Upper lobe of left lung (tissue), 6 donors: ENCODE measurements at regions not wholly inside any gene's neighbourhood (a gene's known extent, or its start where the extent isn't known, plus 50 kb on each side); places are given as distances from the start of the nearest gene placed in this dataset.

Source experiments
- ATAC-seq, 2 donors: fragments of 200-7000 bp; cut with Tn5 transposase; one replicate each; pipeline ENCODE4 v1.9.1; 2022; ENCODE audit warnings: mild to moderate bottlenecking in 2 of 2, moderate library complexity in 2 of 2; ENCODE audit not compliant: low FRiP score in 2 of 2
- DNase-seq, 2 donors: peaks; one replicate each; pipeline ENCODE4 v3.0.0-alpha.2; 2019 to 2020
- H3K27ac ChIP-seq, 4 donors: fragments of 200-600 bp; sonication (generic); one replicate each; pipeline ENCODE4 v1.5.1; 2016 to 2019
- H3K27me3 ChIP-seq, 4 donors: fragments of 200-600 bp; sonication (generic); one replicate each; pipeline ENCODE4 v1.5.1; 2017 to 2019
- H3K36me3 ChIP-seq, 4 donors: fragments of 200-600 bp; sonication (generic); one replicate each; pipeline ENCODE4 v1.5.1; 2016 to 2019
- H3K4me1 ChIP-seq, 4 donors: fragments of 200-600 bp; sonication (generic); one replicate each; pipeline ENCODE4 v1.5.1; 2018 to 2019
- H3K4me3 ChIP-seq, 4 donors: fragments of 200-600 bp; sonication (generic); one replicate each; pipeline ENCODE4 v1.5.1; 2017 to 2019; ENCODE audit warnings: mild to moderate bottlenecking in 2 of 4, moderate library complexity in 1 of 4
- H3K9me3 ChIP-seq, 4 donors: fragments of 200-600 bp; sonication (generic); one replicate each; pipeline ENCODE4 v1.5.1; 2018 to 2019
- EP300 ChIP-seq, 4 donors: sonication (generic); formaldehyde crosslinking; IDR thresholded peaks; one replicate each; pipeline ENCODE4 v1.5.1; 2017; ENCODE audit warnings: antibody characterized with exemption in 4 of 4, control low read depth in 2 of 4
- POLR2A ChIP-seq, 4 donors: fragments of 450-650 bp; IDR thresholded peaks; one replicate each; pipeline ENCODE4 v1.5.1; 2016 to 2017; ENCODE audit warnings: antibody characterized with exemption in 4 of 4, mild to moderate bottlenecking in 2 of 4
- POLR2AphosphoS5 ChIP-seq, 2 donors: sonication (generic); formaldehyde crosslinking; IDR thresholded peaks; one replicate each; pipeline ENCODE4 v1.5.1; 2017; ENCODE audit warnings: antibody characterized with exemption in 2 of 2
- WGBS, 2 donors: methylation state at CpG; one replicate each; pipeline ENCODE4 v1.1.5; 2017 to 2018; 5-methylcytosine and 5-hydroxymethylcytosine counted together
- TF ChIP-seq, protein P1 (sequence below), 6 experiments: fragments of 450-650 bp in 4 of 6; fragments of 200-600 bp in 2 of 6; sonication (generic) in 2 of 6; IDR thresholded peaks; one replicate each; pipeline ENCODE4 v1.5.1; 2016 to 2019; ENCODE audit warnings: antibody characterized with exemption in 6 of 6
- donor health status: DM: no; HTN: no; CAD: no; lungs with moderate emphysema.
- donor health status: DM: no; HTN: yes; CAD: no; lungs with severe emphysema.

DNA sequence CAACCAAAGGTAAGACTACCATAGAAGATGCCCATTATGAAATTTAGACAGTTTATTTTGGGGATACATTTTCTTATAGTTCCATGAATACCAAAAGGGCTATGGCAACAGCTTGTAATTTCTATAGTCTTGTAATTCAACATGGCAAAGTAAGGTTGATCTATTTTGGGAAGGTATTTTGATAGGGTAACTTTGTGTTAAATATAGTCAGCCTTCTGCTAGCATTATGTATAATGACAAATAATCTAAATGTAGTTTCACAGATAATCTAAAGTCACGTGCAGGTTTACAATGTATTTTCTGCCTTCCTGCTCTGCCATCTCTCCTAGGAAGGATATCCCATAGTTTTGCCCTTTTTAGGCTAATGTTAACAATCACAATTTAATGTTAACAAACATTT lies 85.9 kb upstream of the DPH5 start:
- H3K9me3 ChIP-seq = no peaks in the 10 kb centered on the region
- no peak for TF ChIP-seq POLR2AphosphoS5 (IDR thresholded peaks at IDR 0.05)
- no peak for TF ChIP-seq POLR2A (IDR thresholded peaks at IDR 0.05)
- TF ChIP-seq, protein P1, sequence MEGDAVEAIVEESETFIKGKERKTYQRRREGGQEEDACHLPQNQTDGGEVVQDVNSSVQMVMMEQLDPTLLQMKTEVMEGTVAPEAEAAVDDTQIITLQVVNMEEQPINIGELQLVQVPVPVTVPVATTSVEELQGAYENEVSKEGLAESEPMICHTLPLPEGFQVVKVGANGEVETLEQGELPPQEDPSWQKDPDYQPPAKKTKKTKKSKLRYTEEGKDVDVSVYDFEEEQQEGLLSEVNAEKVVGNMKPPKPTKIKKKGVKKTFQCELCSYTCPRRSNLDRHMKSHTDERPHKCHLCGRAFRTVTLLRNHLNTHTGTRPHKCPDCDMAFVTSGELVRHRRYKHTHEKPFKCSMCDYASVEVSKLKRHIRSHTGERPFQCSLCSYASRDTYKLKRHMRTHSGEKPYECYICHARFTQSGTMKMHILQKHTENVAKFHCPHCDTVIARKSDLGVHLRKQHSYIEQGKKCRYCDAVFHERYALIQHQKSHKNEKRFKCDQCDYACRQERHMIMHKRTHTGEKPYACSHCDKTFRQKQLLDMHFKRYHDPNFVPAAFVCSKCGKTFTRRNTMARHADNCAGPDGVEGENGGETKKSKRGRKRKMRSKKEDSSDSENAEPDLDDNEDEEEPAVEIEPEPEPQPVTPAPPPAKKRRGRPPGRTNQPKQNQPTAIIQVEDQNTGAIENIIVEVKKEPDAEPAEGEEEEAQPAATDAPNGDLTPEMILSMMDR (IDR thresholded peaks at IDR 0.05) = no peak
- no peak for TF ChIP-seq EP300 (IDR thresholded peaks at IDR 0.05)
- H3K27ac ChIP-seq = peak overlapping the region; percentile 6 to 74 (median 38)
- 59 to 73% methylated on average over 1 of the region's 1 CpG for WGBS, 2 donors
- DNase-seq (no peak), ATAC-seq (no peak)
- no peak overlapping the region for H3K4me3 ChIP-seq
- no peaks in the 10 kb centered on the region for H3K36me3 ChIP-seq
- H3K4me1 ChIP-seq = peaks cover 0 to 12% (median 7%) of the 10 kb centered on the region in 4 donors
- H3K27me3 ChIP-seq = no peaks in the 10 kb centered on the region

DNA sequence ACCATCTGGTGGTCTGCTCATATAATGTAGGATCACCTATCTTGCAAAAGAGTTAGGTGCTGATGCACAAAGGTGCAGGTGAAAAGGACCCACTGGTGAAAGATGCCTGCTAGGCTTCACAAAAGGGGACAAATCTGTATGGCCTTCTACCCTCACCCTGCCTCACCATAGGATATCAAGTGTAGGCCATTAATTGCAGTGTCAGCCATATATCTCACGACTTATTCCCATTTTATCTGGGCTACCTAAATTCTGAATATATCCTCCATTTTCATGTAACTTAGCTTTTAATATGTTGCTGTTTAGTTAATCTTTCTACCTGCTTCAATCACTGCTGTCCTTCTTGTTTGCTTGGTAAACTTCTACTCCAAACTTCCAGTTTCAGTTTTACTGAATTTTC lies 84.2 kb upstream of the DPH5 start:
- H3K27me3 ChIP-seq = no peaks in the 10 kb centered on the region
- DNase-seq = no peak
- ATAC-seq = no peak
- no peak overlapping the region for H3K4me3 ChIP-seq
- H3K4me1 ChIP-seq = peaks cover 0 to 12% (median 7%) of the 10 kb centered on the region in 4 donors
- TF ChIP-seq EP300 (IDR thresholded peaks at IDR 0.05) (no peak), POLR2AphosphoS5 (IDR thresholded peaks at IDR 0.05) (no peak), POLR2A (IDR thresholded peaks at IDR 0.05) (no peak)
- TF ChIP-seq, protein P1 (IDR thresholded peaks at IDR 0.05) = no peak
- peak overlapping the region in 1 of 4 donors; percentile 4 for H3K27ac ChIP-seq
- WGBS, 2 donors = 0 to 96% methylated on average over 1 of the region's 1 CpG
- no peaks in the 10 kb centered on the region for H3K9me3 ChIP-seq
- H3K36me3 ChIP-seq = no peaks in the 10 kb centered on the region

DNA sequence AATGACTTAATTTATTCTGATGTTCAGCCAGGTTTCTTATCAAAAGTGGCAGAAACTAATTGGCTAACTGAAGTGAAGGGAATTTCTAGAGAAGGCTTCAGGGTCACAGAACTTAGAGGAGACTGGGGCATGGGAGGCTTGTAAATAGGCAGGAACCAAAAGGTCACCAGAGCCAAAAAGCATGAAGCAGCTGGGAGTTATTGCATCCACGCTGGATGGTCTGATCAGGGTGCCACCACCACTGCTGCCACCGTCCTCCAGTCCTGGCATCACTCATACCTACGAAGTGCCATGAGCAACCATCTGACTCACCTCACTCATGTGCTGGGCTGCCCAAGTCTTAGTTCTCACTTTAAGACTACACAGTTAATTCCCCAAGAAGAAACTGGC lies 82.5 kb upstream of the DPH5 start:
- H3K27ac ChIP-seq = peak overlapping the region in 1 of 4 donors; percentile 30
- WGBS, 2 donors = 64 to 89% methylated on average over 3 of the region's 3 CpGs

DNA sequence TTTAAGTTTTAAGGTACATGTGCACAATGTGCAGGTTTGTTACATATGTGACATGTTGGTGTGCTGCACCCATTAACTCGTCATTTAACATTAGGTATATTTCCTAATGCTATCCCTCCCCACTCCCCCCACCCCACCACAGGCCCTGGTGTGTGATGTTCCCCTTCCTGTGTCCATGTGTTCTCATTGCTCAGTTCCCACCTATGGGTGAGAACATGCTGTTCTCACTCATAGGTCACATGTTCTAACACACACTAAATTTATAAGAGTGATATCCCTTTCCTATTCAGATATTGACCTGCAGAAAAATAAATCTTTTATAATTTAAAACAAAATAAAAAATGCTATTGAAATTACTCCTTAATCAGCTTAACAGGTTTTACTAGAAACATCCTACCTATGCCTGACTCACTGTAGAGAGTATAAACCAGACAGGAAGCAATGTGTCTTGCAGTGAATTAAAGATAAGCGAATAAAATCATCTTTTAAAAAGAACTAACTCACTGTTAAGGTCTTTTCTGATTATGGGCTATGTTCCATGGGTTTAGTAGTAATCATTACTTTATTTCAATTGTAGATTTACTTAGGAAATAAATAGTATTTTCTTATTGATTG lies 82.0 kb upstream of the DPH5 start:
- ATAC-seq (no peak), DNase-seq (no peak)
- H3K27ac ChIP-seq = peak overlapping the region in 1 of 4 donors; percentile 30
- no peaks in the 10 kb centered on the region for H3K27me3 ChIP-seq
- H3K4me3 ChIP-seq = no peak overlapping the region
- H3K36me3 ChIP-seq = no peaks in the 10 kb centered on the region
- H3K4me1 ChIP-seq = peaks cover 0 to 12% (median 6%) of the 10 kb centered on the region in 4 donors
- no peaks in the 10 kb centered on the region for H3K9me3 ChIP-seq
- WGBS, 2 donors = 72 to 80% methylated on average over 2 of the region's 2 CpGs
- TF ChIP-seq, protein P1 (IDR thresholded peaks at IDR 0.05) = no peak
- peak in 1 of 4 donors; percentile 41 for TF ChIP-seq EP300 (IDR thresholded peaks at IDR 0.05)

More for the DNA sequence above, 82.5 kb upstream of the DPH5 start:
- Histone ChIP-seq H3K27me3 (no peaks in the 10 kb centered on the region), H3K36me3 (no peaks in the 10 kb centered on the region), H3K4me1 (peaks cover 0 to 12% (median 7%) of the 10 kb centered on the region in 4 donors), H3K9me3 (no peaks in the 10 kb centered on the region), H3K4me3 (no peak overlapping the region)
- DNase-seq (no peak), ATAC-seq (no peak)
- TF ChIP-seq, protein P1 (IDR thresholded peaks at IDR 0.05) = no peak
- no peak for TF ChIP-seq POLR2AphosphoS5 (IDR thresholded peaks at IDR 0.05)
- no peak for TF ChIP-seq POLR2A (IDR thresholded peaks at IDR 0.05)
- no peak for TF ChIP-seq EP300 (IDR thresholded peaks at IDR 0.05)

DNA sequence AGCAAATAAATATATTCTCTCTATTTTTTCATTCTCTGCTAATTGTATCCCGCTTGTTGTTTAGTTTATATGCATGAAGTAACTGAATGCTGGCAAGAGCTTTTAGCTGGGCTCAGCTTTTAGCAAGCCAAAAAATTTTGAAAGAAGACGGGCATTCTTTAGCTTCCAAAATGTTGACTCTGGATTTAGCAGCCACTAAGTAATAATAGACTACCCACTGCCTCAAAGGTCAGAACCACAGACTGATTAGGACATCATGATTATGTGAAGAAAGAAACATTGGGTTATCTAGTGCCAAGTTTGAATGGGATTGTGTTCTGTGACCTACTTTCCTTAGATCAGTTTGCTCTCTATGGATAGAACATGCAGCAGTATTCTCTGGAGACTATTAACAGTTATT lies 80.3 kb upstream of the DPH5 start:
- Histone ChIP-seq H3K36me3 (no peaks in the 10 kb centered on the region), H3K4me3 (no peak overlapping the region), H3K4me1 (peaks cover 0 to 6% (median 1%) of the 10 kb centered on the region in 4 donors), H3K9me3 (no peaks in the 10 kb centered on the region), H3K27me3 (no peaks in the 10 kb centered on the region), H3K27ac (no peak overlapping the region)
- DNase-seq (no peak), ATAC-seq (no peak)
- no peak for TF ChIP-seq POLR2AphosphoS5 (IDR thresholded peaks at IDR 0.05)
- no peak for TF ChIP-seq POLR2A (IDR thresholded peaks at IDR 0.05)
- TF ChIP-seq, protein P1 (IDR thresholded peaks at IDR 0.05) = no peak
- no peak for TF ChIP-seq EP300 (IDR thresholded peaks at IDR 0.05)
- 74 to 79% methylated on average over 2 of the region's 2 CpGs for WGBS, 2 donors
